K562 (cell line): ENCODE measurements at regions not wholly inside any gene's neighbourhood (a gene's known extent, or its start where the extent isn't known, plus 50 kb on each side); places are given as distances from the start of the nearest gene placed in this dataset.

ENCODE experiments used
- EWSR1 ChIP-seq: fragments of 450-650 bp; IDR thresholded peaks from 2 replicates; pipeline ENCODE4 v1.6.1; 2018; ENCODE audit warnings: borderline replicate concordance, mild to moderate bottlenecking, low read depth, moderate library complexity; ENCODE audit not compliant: partially characterized antibody
- JUN ChIP-seq, 2 experiments: sonication (generic) in 1 of 2; formaldehyde crosslinking in 1 of 2; IDR thresholded peaks; 2 replicates each; pipeline versions ENCODE4 v1.6.1 to v1.8.0; 2012 to 2022; ENCODE audit warnings: borderline replicate concordance in 2 of 2, mild to moderate bottlenecking in 2 of 2, improper control_type of control experiment in 1 of 2, low read depth in 1 of 2, low read length in 1 of 2, missing genetic modification reagents in 1 of 2
- JUND ChIP-seq, 2 experiments: IDR thresholded peaks; 2 replicates in 1 of 2; 3 replicates in 1 of 2; pipeline ENCODE4 v1.6.1; 2011; ENCODE audit warnings: borderline replicate concordance in 2 of 2, low read depth in 2 of 2, low read length in 2 of 2, improper control_type of control experiment in 1 of 2, missing biosample characterization in 1 of 2, missing genetic modification characterization in 1 of 2, missing genetic modification reagents in 1 of 2
- L3MBTL2 ChIP-seq: fragments of 450-650 bp; IDR thresholded peaks from 2 replicates; pipeline ENCODE4 v1.6.1; 2016; ENCODE audit warnings: mild to moderate bottlenecking, moderate library complexity
- YY1 ChIP-seq, 3 experiments: IDR thresholded peaks; 2 replicates each; pipeline ENCODE4 v1.6.1; 2011; ENCODE audit warnings: low read length in 2 of 3, mild to moderate bottlenecking in 2 of 3, moderate library complexity in 2 of 3, borderline replicate concordance in 1 of 3, control low read depth in 1 of 3, low read depth in 1 of 3; ENCODE audit not compliant: insufficient read depth in 3 of 3, insufficient replicate concordance in 2 of 3, control insufficient read depth in 1 of 3, insufficient read length in 1 of 3; ENCODE audit errors: extremely low read depth in 1 of 3
- ZNF165 ChIP-seq: fragments of 250-450 bp; sonication (Bioruptor Pico); IDR thresholded peaks from 2 replicates; pipeline ENCODE4 v1.4.0; 2020; ENCODE audit warnings: borderline replicate concordance
- TF ChIP-seq, protein P1 (sequence below): fragments of 450-650 bp; formaldehyde crosslinking; IDR thresholded peaks from 2 replicates; pipeline ENCODE4 v1.4.0; 2020; ENCODE audit warnings: mild to moderate bottlenecking, moderate library complexity
- TF ChIP-seq, protein P2 (sequence below): fragments of 450-650 bp; IDR thresholded peaks from 2 replicates; pipeline ENCODE4 v1.6.1; 2016; ENCODE audit warnings: mild to moderate bottlenecking, moderate library complexity

DNA sequence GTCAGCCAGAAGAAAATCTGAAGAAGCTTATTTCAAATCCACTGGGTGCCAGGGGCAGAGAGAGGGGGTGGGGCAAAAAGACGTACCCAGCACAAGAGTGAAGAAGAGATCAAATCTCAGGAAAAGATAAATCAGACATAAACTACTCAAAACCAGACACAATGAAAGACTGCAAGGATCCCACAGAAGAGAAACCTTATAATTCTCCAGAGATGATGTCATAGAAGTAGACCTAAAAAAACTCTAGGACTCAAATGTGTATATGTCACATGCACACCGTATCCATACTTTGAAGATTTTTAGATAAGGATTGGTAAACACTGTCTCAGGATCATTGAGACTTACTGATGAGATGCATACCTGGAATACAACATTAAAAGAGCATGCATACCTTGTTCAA, 98.5 kb upstream of the PIK3CG start (continued):
- TF ChIP-seq, protein P1, sequence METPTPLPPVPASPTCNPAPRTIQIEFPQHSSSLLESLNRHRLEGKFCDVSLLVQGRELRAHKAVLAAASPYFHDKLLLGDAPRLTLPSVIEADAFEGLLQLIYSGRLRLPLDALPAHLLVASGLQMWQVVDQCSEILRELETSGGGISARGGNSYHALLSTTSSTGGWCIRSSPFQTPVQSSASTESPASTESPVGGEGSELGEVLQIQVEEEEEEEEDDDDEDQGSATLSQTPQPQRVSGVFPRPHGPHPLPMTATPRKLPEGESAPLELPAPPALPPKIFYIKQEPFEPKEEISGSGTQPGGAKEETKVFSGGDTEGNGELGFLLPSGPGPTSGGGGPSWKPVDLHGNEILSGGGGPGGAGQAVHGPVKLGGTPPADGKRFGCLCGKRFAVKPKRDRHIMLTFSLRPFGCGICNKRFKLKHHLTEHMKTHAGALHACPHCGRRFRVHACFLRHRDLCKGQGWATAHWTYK (CRISPR knock-in tag), result 0 out of 2 replicates have a peak, but pooled peaks have one; percentile 28
- no peak for TF ChIP-seq YY1 (IDR thresholded peaks at IDR 0.05; ENCODE audit: borderline replicate concordance in 1 of 3, control insufficient read depth in 1 of 3, extremely low read depth in 1 of 3, insufficient read depth in 3 of 3, insufficient read length in 1 of 3, insufficient replicate concordance in 2 of 3, low read depth in 1 of 3, low read length in 2 of 3)
- TF ChIP-seq JUN (IDR thresholded peaks at IDR 0.05; ENCODE audit: borderline replicate concordance, low read depth, low read length), result 0 out of 2 replicates have a peak, but pooled peaks have one; percentile 5
- TF ChIP-seq JUN (CRISPR knock-in tag; IDR thresholded peaks at IDR 0.05; ENCODE audit: borderline replicate concordance), result no peak
- TF ChIP-seq L3MBTL2, result peak; percentile 53; the same call in 1 of the 2 replicates
- TF ChIP-seq, protein P2, sequence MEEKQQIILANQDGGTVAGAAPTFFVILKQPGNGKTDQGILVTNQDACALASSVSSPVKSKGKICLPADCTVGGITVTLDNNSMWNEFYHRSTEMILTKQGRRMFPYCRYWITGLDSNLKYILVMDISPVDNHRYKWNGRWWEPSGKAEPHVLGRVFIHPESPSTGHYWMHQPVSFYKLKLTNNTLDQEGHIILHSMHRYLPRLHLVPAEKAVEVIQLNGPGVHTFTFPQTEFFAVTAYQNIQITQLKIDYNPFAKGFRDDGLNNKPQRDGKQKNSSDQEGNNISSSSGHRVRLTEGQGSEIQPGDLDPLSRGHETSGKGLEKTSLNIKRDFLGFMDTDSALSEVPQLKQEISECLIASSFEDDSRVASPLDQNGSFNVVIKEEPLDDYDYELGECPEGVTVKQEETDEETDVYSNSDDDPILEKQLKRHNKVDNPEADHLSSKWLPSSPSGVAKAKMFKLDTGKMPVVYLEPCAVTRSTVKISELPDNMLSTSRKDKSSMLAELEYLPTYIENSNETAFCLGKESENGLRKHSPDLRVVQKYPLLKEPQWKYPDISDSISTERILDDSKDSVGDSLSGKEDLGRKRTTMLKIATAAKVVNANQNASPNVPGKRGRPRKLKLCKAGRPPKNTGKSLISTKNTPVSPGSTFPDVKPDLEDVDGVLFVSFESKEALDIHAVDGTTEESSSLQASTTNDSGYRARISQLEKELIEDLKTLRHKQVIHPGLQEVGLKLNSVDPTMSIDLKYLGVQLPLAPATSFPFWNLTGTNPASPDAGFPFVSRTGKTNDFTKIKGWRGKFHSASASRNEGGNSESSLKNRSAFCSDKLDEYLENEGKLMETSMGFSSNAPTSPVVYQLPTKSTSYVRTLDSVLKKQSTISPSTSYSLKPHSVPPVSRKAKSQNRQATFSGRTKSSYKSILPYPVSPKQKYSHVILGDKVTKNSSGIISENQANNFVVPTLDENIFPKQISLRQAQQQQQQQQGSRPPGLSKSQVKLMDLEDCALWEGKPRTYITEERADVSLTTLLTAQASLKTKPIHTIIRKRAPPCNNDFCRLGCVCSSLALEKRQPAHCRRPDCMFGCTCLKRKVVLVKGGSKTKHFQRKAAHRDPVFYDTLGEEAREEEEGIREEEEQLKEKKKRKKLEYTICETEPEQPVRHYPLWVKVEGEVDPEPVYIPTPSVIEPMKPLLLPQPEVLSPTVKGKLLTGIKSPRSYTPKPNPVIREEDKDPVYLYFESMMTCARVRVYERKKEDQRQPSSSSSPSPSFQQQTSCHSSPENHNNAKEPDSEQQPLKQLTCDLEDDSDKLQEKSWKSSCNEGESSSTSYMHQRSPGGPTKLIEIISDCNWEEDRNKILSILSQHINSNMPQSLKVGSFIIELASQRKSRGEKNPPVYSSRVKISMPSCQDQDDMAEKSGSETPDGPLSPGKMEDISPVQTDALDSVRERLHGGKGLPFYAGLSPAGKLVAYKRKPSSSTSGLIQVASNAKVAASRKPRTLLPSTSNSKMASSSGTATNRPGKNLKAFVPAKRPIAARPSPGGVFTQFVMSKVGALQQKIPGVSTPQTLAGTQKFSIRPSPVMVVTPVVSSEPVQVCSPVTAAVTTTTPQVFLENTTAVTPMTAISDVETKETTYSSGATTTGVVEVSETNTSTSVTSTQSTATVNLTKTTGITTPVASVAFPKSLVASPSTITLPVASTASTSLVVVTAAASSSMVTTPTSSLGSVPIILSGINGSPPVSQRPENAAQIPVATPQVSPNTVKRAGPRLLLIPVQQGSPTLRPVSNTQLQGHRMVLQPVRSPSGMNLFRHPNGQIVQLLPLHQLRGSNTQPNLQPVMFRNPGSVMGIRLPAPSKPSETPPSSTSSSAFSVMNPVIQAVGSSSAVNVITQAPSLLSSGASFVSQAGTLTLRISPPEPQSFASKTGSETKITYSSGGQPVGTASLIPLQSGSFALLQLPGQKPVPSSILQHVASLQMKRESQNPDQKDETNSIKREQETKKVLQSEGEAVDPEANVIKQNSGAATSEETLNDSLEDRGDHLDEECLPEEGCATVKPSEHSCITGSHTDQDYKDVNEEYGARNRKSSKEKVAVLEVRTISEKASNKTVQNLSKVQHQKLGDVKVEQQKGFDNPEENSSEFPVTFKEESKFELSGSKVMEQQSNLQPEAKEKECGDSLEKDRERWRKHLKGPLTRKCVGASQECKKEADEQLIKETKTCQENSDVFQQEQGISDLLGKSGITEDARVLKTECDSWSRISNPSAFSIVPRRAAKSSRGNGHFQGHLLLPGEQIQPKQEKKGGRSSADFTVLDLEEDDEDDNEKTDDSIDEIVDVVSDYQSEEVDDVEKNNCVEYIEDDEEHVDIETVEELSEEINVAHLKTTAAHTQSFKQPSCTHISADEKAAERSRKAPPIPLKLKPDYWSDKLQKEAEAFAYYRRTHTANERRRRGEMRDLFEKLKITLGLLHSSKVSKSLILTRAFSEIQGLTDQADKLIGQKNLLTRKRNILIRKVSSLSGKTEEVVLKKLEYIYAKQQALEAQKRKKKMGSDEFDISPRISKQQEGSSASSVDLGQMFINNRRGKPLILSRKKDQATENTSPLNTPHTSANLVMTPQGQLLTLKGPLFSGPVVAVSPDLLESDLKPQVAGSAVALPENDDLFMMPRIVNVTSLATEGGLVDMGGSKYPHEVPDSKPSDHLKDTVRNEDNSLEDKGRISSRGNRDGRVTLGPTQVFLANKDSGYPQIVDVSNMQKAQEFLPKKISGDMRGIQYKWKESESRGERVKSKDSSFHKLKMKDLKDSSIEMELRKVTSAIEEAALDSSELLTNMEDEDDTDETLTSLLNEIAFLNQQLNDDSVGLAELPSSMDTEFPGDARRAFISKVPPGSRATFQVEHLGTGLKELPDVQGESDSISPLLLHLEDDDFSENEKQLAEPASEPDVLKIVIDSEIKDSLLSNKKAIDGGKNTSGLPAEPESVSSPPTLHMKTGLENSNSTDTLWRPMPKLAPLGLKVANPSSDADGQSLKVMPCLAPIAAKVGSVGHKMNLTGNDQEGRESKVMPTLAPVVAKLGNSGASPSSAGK, result peak; percentile 50
- no peak for TF ChIP-seq EWSR1
- no peak for TF ChIP-seq JUND (IDR thresholded peaks at IDR 0.05; ENCODE audit: borderline replicate concordance, low read depth, low read length)
- TF ChIP-seq JUND (tag; IDR thresholded peaks at IDR 0.05; ENCODE audit: borderline replicate concordance, low read depth, low read length), result peak; percentile 50; the same call in 2 of the 3 replicates
- no peak for TF ChIP-seq ZNF165 (CRISPR knock-in tag)
